IMR-90 (cell line): ENCODE measurements at regions not wholly inside any gene's neighbourhood (a gene's known extent, or its start where the extent isn't known, plus 50 kb on each side); places are given as distances from the start of the nearest gene placed in this dataset.

Source experiments
- ATAC-seq: fragments of 200-7000 bp; cut with Tn5 transposase; 2 replicates; pipeline ENCODE4 v1.9.1; 2020; ENCODE audit warnings: low read depth, mild to moderate bottlenecking, moderate library complexity
- BruUV-seq: library from RNA; stranded (reverse); fragments of 400-500 nt; replicated peaks from 2 replicates; lab custom pipeline; 2021; lab: Mats Ljungman, UMichigan
- CTCF ChIA-PET: fragments of 300-600 bp; formaldehyde crosslinking; extraction: SDS; loops from one replicate; lab custom pipeline; 2021; ENCODE audit warnings: antibody characterized with exemption; lab: Yijun Ruan, JAX
- POLR2A ChIA-PET: fragments of 300-600 bp; sonication (Branson Sonifier 250); formaldehyde crosslinking; loops from one replicate; lab custom pipeline; 2022; ENCODE audit warnings: antibody characterized with exemption; ENCODE audit not compliant: unreplicated experiment; lab: Charles Lee
- DNase-seq: peaks from one replicate; pipeline ENCODE4 v3.0.0; 2013
- H2AFZ ChIP-seq: replicated peaks from 2 replicates; pipeline ENCODE3; 2013; ENCODE audit warnings: low read length, mild to moderate bottlenecking; ENCODE audit not compliant: poor library complexity
- H2AK5ac ChIP-seq: 2 replicates; pipeline ENCODE4 v1.6.1; 2013; ENCODE audit warnings: low read depth, low read length, inconsistent platforms
- H2AK9ac ChIP-seq: replicated peaks from 2 replicates; pipeline ENCODE3; 2013; ENCODE audit warnings: mild to moderate bottlenecking, low read depth, low read length, moderate library complexity; ENCODE audit not compliant: poor library complexity
- H2BK120ac ChIP-seq: 2 replicates; pipeline ENCODE4 v1.6.1; 2013; ENCODE audit warnings: low read depth, low read length, inconsistent platforms
- H2BK15ac ChIP-seq: 3 replicates; pipeline ENCODE4 v1.6.1; 2013; ENCODE audit warnings: low read depth, low read length, inconsistent platforms
- H2BK20ac ChIP-seq: 2 replicates; pipeline ENCODE4 v1.6.1; 2013; ENCODE audit warnings: low read depth, mild to moderate bottlenecking, inconsistent platforms, low read length, moderate library complexity
- H2BK5ac ChIP-seq: 2 replicates; pipeline ENCODE4 v1.6.1; 2013; ENCODE audit warnings: mild to moderate bottlenecking, low read depth, low read length, inconsistent platforms; ENCODE audit not compliant: poor library complexity, severe bottlenecking
- H3K14ac ChIP-seq: replicated peaks from 2 replicates; pipeline ENCODE4 v1.6.1; 2013; ENCODE audit warnings: low read depth, low read length, inconsistent platforms
- H3K18ac ChIP-seq: 2 replicates; pipeline ENCODE4 v1.6.1; 2013; ENCODE audit warnings: low read depth, low read length, control low read depth
- H3K23ac ChIP-seq: 2 replicates; pipeline ENCODE4 v1.6.1; 2013; ENCODE audit warnings: low read depth, low read length, inconsistent platforms
- H3K27ac ChIP-seq: 2 replicates; pipeline ENCODE4 v1.5.1; 2013; ENCODE audit warnings: mild to moderate bottlenecking, control low read depth, low read length; ENCODE audit not compliant: insufficient read depth
- H3K27me3 ChIP-seq: 2 replicates; pipeline ENCODE4 v1.6.1; 2013; ENCODE audit warnings: low read length; ENCODE audit not compliant: control insufficient read depth, insufficient read depth
- H3K36me3 ChIP-seq: 2 replicates; pipeline ENCODE4 v1.6.1; 2013; ENCODE audit warnings: low read length, mixed read lengths; ENCODE audit not compliant: control insufficient read depth, insufficient read depth
- H3K4ac ChIP-seq: 2 replicates; pipeline ENCODE4 v1.6.1; 2013; ENCODE audit warnings: low read depth, low read length, inconsistent platforms
- H3K4me1 ChIP-seq: 2 replicates; pipeline ENCODE4 v1.6.1; 2013; ENCODE audit warnings: low read length, mixed read lengths; ENCODE audit not compliant: control insufficient read depth, insufficient read depth
- H3K4me2 ChIP-seq: 2 replicates; pipeline ENCODE4 v1.6.1; 2013; ENCODE audit warnings: low read depth, mild to moderate bottlenecking, control low read depth, low read length, moderate library complexity
- H3K4me3 ChIP-seq: 2 replicates; pipeline ENCODE4 v1.5.1; 2013; ENCODE audit warnings: low read depth, mild to moderate bottlenecking, control low read depth, low read length, moderate library complexity; ENCODE audit not compliant: insufficient read depth
- H3K56ac ChIP-seq: 2 replicates; pipeline ENCODE4 v1.6.1; 2013; ENCODE audit warnings: low read length, inconsistent platforms; ENCODE audit not compliant: insufficient read depth; ENCODE audit errors: extremely low read depth
- H3K79me1 ChIP-seq, 2 experiments: 2 replicates each; pipeline ENCODE4 v1.6.1; 2013; ENCODE audit warnings: low read length in 2 of 2, inconsistent platforms in 1 of 2, low read depth in 1 of 2
- H3K9ac ChIP-seq: 2 replicates; pipeline ENCODE4 v1.6.1; 2013; ENCODE audit warnings: low read depth, low read length, control low read depth
- H3K9me1 ChIP-seq: 2 replicates; pipeline ENCODE4 v1.6.1; 2013; ENCODE audit warnings: low read length, inconsistent platforms; ENCODE audit not compliant: insufficient read depth
- H3K9me3 ChIP-seq: 2 replicates; pipeline ENCODE4 v1.6.1; 2013; ENCODE audit warnings: low read length; ENCODE audit not compliant: control insufficient read depth, insufficient read depth
- H4K20me1 ChIP-seq: 2 replicates; pipeline ENCODE4 v1.6.1; 2013; ENCODE audit warnings: low read length, inconsistent platforms; ENCODE audit not compliant: insufficient read depth
- H4K5ac ChIP-seq: 2 replicates; pipeline ENCODE4 v1.6.1; 2013; ENCODE audit warnings: mild to moderate bottlenecking, low read depth, low read length, control low read depth
- H4K8ac ChIP-seq, 2 experiments: 2 replicates each; pipeline ENCODE4 v1.6.1; 2013; ENCODE audit warnings: low read depth in 2 of 2, low read length in 2 of 2, control low read depth in 1 of 2, inconsistent platforms in 1 of 2
- H4K91ac ChIP-seq: 2 replicates; pipeline ENCODE4 v1.6.1; 2013; ENCODE audit warnings: low read depth, low read length, inconsistent platforms; ENCODE audit not compliant: insufficient read depth
- BHLHE40 ChIP-seq: fragments of 150-350 bp; IDR thresholded peaks from 2 replicates; pipeline ENCODE4 v1.6.1; 2016; ENCODE audit warnings: mild to moderate bottlenecking, low read depth, low read length
- CEBPB ChIP-seq: IDR thresholded peaks from 2 replicates; pipeline ENCODE4 v1.6.1; 2012; ENCODE audit warnings: low read depth, low read length, improper control_type of control experiment
- CHD1 ChIP-seq: IDR thresholded peaks from 2 replicates; pipeline ENCODE4 v1.6.1; 2012; ENCODE audit warnings: low read depth, low read length, improper control_type of control experiment
- CTCF ChIP-seq: conservative IDR thresholded peaks from 2 replicates; pipeline ENCODE4 v1.5.1; 2012; ENCODE audit warnings: mild to moderate bottlenecking, low read depth, low read length, improper control_type of control experiment
- ELK1 ChIP-seq: fragments of 150-350 bp; IDR thresholded peaks from 2 replicates; pipeline ENCODE4 v1.6.1; 2016; ENCODE audit warnings: low read depth, mild to moderate bottlenecking, low read length, moderate library complexity, borderline replicate concordance
- FOS ChIP-seq: fragments of 150-350 bp; IDR thresholded peaks from 2 replicates; pipeline ENCODE4 v1.6.1; 2016; ENCODE audit warnings: low read depth, low read length
- MAFK ChIP-seq: IDR thresholded peaks from 2 replicates; pipeline ENCODE4 v1.6.1; 2012; ENCODE audit warnings: low read depth, low read length, improper control_type of control experiment
- MAZ ChIP-seq: IDR thresholded peaks from 2 replicates; pipeline ENCODE4 v1.6.1; 2012; ENCODE audit warnings: low read depth, mild to moderate bottlenecking, low read length, improper control_type of control experiment, moderate library complexity, borderline replicate concordance
- MXI1 ChIP-seq: IDR thresholded peaks from 2 replicates; pipeline ENCODE4 v1.6.1; 2012; ENCODE audit warnings: low read depth, mild to moderate bottlenecking, low read length, moderate library complexity, borderline replicate concordance
- NFE2L2 ChIP-seq: fragments of 150-350 bp; IDR thresholded peaks from 2 replicates; pipeline ENCODE4 v1.6.1; 2016; ENCODE audit warnings: low read depth, mild to moderate bottlenecking, low read length
- POLR2A ChIP-seq: IDR thresholded peaks from 2 replicates; pipeline ENCODE4 v1.6.1; 2012; ENCODE audit warnings: mild to moderate bottlenecking, low read depth, low read length
- RAD21 ChIP-seq: IDR thresholded peaks from 2 replicates; pipeline ENCODE4 v1.6.1; 2012; ENCODE audit warnings: low read length, improper control_type of control experiment
- RCOR1 ChIP-seq: IDR thresholded peaks from 2 replicates; pipeline ENCODE4 v1.6.1; 2012; ENCODE audit warnings: mild to moderate bottlenecking, low read length, improper control_type of control experiment; ENCODE audit not compliant: insufficient replicate concordance
- RFX5 ChIP-seq: IDR thresholded peaks from 2 replicates; pipeline ENCODE4 v1.8.0; 2012; ENCODE audit warnings: low read depth, mild to moderate bottlenecking, low read length, moderate library complexity
- SMC3 ChIP-seq: fragments of 150-350 bp; IDR thresholded peaks from 2 replicates; pipeline ENCODE4 v1.6.1; 2016; ENCODE audit warnings: low read depth, mild to moderate bottlenecking, antibody characterized with exemption, low read length, moderate library complexity
- USF2 ChIP-seq: fragments of 150-350 bp; IDR thresholded peaks from 2 replicates; pipeline ENCODE4 v1.6.1; 2017; ENCODE audit warnings: mild to moderate bottlenecking, antibody characterized with exemption, low read length, low read depth
- WGBS, 2 experiments: methylation state at CpG; one replicate each; pipeline versions ENCODE4 v1.1.5 to v1.1.7; 2013; ENCODE audit warnings: missing lambda C conversion rate in 2 of 2; ENCODE audit not compliant: insufficient read length in 1 of 2; ENCODE audit errors: extremely low coverage in 2 of 2; 5-methylcytosine and 5-hydroxymethylcytosine counted together
- dilution Hi-C: fragments of 300-500 bp; cut with HindIII; formaldehyde crosslinking; loops from one replicate; pipeline ENCODE4 v1.14.3; 2018; ENCODE audit warnings: low sequenced_read_pairs; ENCODE audit not compliant: unreplicated experiment
- in situ Hi-C: fragments of 300-500 bp; cut with MboI; formaldehyde crosslinking; loops from 3 replicates; pipeline ENCODE4 v1.14.3; 2019; ENCODE audit warnings: low sequenced_read_pairs, inconsistent platforms, mixed read lengths
- intact Hi-C: fragments of 100-400 bp; cut with micrococcal nuclease; formaldehyde crosslinking; loops from 2 replicates; pipeline ENCODE4 v1.10.0; 2022

- Histone ChIP-seq H3K23ac (no peak overlapping the region), H3K4me1 (peaks cover 12% of the 10 kb centered on the region), H3K4me3 (no peak overlapping the region), H2BK15ac (no peak overlapping the region), H3K27ac (no peak overlapping the region), H4K8ac (no peak overlapping the region), H2BK5ac (no peak overlapping the region), H3K4me2 (no peak overlapping the region), H4K5ac (no peak overlapping the region), H3K18ac (no peak overlapping the region), H3K9me1 (peaks cover 9% of the 10 kb centered on the region; the same call in 1 of the 2 replicates), H3K56ac (no peak overlapping the region), H3K9ac (no peak overlapping the region), H4K91ac (no peak overlapping the region), H2AK9ac (no peak overlapping the region), H3K79me1 (no peaks in the 10 kb centered on the region), H2AFZ (no peak overlapping the region), H3K9me3 (no peaks in the 10 kb centered on the region), H3K27me3 (no peaks in the 10 kb centered on the region), H3K14ac (no peak overlapping the region), H3K4ac (no peak overlapping the region), H4K20me1 (no peaks in the 10 kb centered on the region), H2BK20ac (no peak overlapping the region), H2BK120ac (no peak overlapping the region), H3K36me3 (no peaks in the 10 kb centered on the region), H2AK5ac (no peak overlapping the region)
- WGBS, 2 experiments: no CpG with 5 or more reads among the region's 4 CpGs
- POLR2A ChIA-PET: no interaction called here
- dilution Hi-C loops: no loop called here
- TF ChIP-seq NFE2L2 (no peak), USF2 (no peak), BHLHE40 (no peak), SMC3 (no peak), POLR2A (no peak), CTCF (no peak), MAFK (no peak), MAZ (no peak), CEBPB (no peak), RCOR1 (no peak), RFX5 (no peak), MXI1 (no peak), ELK1 (no peak), RAD21 (no peak), CHD1 (no peak), FOS (no peak)
- DNase-seq (no peak), ATAC-seq (no peak)
- in situ Hi-C loops: no loop called here
- CTCF ChIA-PET: no interaction called here
- intact Hi-C loops: no loop called here
- BruUV-seq: no TSS peak
These were observed 120.2 kb upstream of the LIPC start for GRCh38 chr15:58311556-58311955.
